Sigmoid colon (tissue), 4 donors: ENCODE measurements at regions not wholly inside any gene's neighbourhood (a gene's known extent, or its start where the extent isn't known, plus 50 kb on each side); places are given as distances from the start of the nearest gene placed in this dataset.

Source experiments
- EP300 ChIP-seq, 4 donors: sonication (generic); formaldehyde crosslinking; IDR thresholded peaks; one replicate each; pipeline ENCODE4 v1.6.1; 2017; ENCODE audit warnings: antibody characterized with exemption in 4 of 4
- POLR2A ChIP-seq, 2 donors: fragments of 450-650 bp; IDR thresholded peaks; one replicate each; pipeline ENCODE4 v1.6.1; 2016; ENCODE audit warnings: antibody characterized with exemption in 2 of 2, mild to moderate bottlenecking in 2 of 2, moderate library complexity in 2 of 2
- POLR2AphosphoS5 ChIP-seq, 4 donors: sonication (generic); formaldehyde crosslinking; IDR thresholded peaks; one replicate each; pipeline ENCODE4 v1.6.1; 2017; ENCODE audit warnings: antibody characterized with exemption in 4 of 4
- TF ChIP-seq, protein P1 (sequence below), 4 experiments: fragments of 450-650 bp in 3 of 4; fragments of 200-600 bp in 1 of 4; IDR thresholded peaks; one replicate each; pipeline ENCODE4 v1.5.1; 2016 to 2019; ENCODE audit warnings: antibody characterized with exemption in 4 of 4, mild to moderate bottlenecking in 3 of 4, moderate library complexity in 2 of 4

GRCh38 chr2:188765522-188766470 is 208.4 kb upstream of the COL3A1 start:
- TF ChIP-seq, protein P1, sequence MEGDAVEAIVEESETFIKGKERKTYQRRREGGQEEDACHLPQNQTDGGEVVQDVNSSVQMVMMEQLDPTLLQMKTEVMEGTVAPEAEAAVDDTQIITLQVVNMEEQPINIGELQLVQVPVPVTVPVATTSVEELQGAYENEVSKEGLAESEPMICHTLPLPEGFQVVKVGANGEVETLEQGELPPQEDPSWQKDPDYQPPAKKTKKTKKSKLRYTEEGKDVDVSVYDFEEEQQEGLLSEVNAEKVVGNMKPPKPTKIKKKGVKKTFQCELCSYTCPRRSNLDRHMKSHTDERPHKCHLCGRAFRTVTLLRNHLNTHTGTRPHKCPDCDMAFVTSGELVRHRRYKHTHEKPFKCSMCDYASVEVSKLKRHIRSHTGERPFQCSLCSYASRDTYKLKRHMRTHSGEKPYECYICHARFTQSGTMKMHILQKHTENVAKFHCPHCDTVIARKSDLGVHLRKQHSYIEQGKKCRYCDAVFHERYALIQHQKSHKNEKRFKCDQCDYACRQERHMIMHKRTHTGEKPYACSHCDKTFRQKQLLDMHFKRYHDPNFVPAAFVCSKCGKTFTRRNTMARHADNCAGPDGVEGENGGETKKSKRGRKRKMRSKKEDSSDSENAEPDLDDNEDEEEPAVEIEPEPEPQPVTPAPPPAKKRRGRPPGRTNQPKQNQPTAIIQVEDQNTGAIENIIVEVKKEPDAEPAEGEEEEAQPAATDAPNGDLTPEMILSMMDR (IDR thresholded peaks at IDR 0.05) = no peak
- TF ChIP-seq EP300 (IDR thresholded peaks at IDR 0.05) (no peak), POLR2A (IDR thresholded peaks at IDR 0.05) (no peak), POLR2AphosphoS5 (IDR thresholded peaks at IDR 0.05) (no peak)
